Endothelial cell of umbilical vein (primary cell): ENCODE measurements at regions not wholly inside any gene's neighbourhood (a gene's known extent, or its start where the extent isn't known, plus 50 kb on each side); places are given as distances from the start of the nearest gene placed in this dataset.

ENCODE experiments used
- BruUV-seq: library from RNA; stranded (reverse); fragments of 400-500 nt; replicated peaks from 2 replicates; lab custom pipeline; 2021; lab: Mats Ljungman, UMichigan
- CTCF ChIA-PET: fragments of 300-600, 350-600 bp; sonication (Branson Sonifier 250); formaldehyde crosslinking; loops from one replicate; lab custom pipeline; 2021; ENCODE audit warnings: antibody characterized with exemption, inconsistent platforms; lab: Charles Lee
- POLR2A ChIA-PET: fragments of 300-600, 350-600 bp; sonication (Branson Sonifier 250); formaldehyde crosslinking; loops from one replicate; lab custom pipeline; 2021; ENCODE audit warnings: antibody characterized with exemption, inconsistent platforms; lab: Charles Lee
- DNase-seq: peaks from one replicate; pipeline ENCODE4 v3.0.0-alpha.2; 2011; ENCODE audit warnings: low read depth, low spot score
- FAIRE-seq: peaks from 2 replicates; lab custom pipeline; 2011; peaks lifted over from hg19 to GRCh38; lab: Jason Lieb, UNC
- H2AFZ ChIP-seq: 2 replicates; pipeline ENCODE4 v1.6.0; 2012; ENCODE audit warnings: low read depth, low read length, control low read depth, inconsistent platforms
- H3K27ac ChIP-seq: 2 replicates; pipeline ENCODE4 v1.5.1; 2011; ENCODE audit warnings: low read depth, mild to moderate bottlenecking, control low read depth, low read length, moderate library complexity; ENCODE audit not compliant: insufficient read depth
- H3K27me3 ChIP-seq, 2 experiments: 2 replicates each; pipeline versions ENCODE4 v1.6.0 to v1.6.1; 2011; ENCODE audit warnings: low read length in 2 of 2, mixed read lengths in 1 of 2; ENCODE audit not compliant: control insufficient read depth in 2 of 2, insufficient read depth in 2 of 2
- H3K36me3 ChIP-seq, 2 experiments: 2 replicates in 1 of 2; 3 replicates in 1 of 2; pipeline ENCODE4 v1.5.1; 2011; ENCODE audit warnings: low read length in 2 of 2, mild to moderate bottlenecking in 1 of 2, moderate library complexity in 1 of 2; ENCODE audit not compliant: control insufficient read depth in 2 of 2, insufficient read depth in 2 of 2; ENCODE audit errors: extremely low read depth in 1 of 2
- H3K4me1 ChIP-seq: 3 replicates; pipeline ENCODE4 v1.5.1; 2011; ENCODE audit warnings: mild to moderate bottlenecking, low read length; ENCODE audit not compliant: control insufficient read depth, insufficient read depth; ENCODE audit errors: extremely low read depth
- H3K4me2 ChIP-seq: 2 replicates; pipeline ENCODE4 v1.6.1; 2011; ENCODE audit warnings: low read length, control low read depth, mixed read lengths; ENCODE audit not compliant: insufficient read depth
- H3K4me3 ChIP-seq, 3 experiments: fragments of 200-600 bp in 1 of 3; sonication (generic), shearing (Covaris generic) in 1 of 3; replicated peaks in 1 of 3; 2 replicates each; pipeline ENCODE4 v1.5.1; 2011 to 2016; ENCODE audit warnings: control low read depth in 3 of 3, low read length in 3 of 3, mild to moderate bottlenecking in 2 of 3, inconsistent platforms in 1 of 3, low read depth in 1 of 3, moderate library complexity in 1 of 3; ENCODE audit not compliant: insufficient read depth in 1 of 3
- H3K79me2 ChIP-seq: 2 replicates; pipeline ENCODE4 v1.6.0; 2012; ENCODE audit warnings: low read length, inconsistent platforms; ENCODE audit not compliant: control insufficient read depth, insufficient read depth
- H3K9ac ChIP-seq: replicated peaks from 2 replicates; pipeline ENCODE3; 2011; ENCODE audit warnings: low read length, control low read depth; ENCODE audit not compliant: insufficient read depth; ENCODE audit errors: extremely low read depth
- H3K9me1 ChIP-seq: replicated peaks from 3 replicates; pipeline ENCODE4 v1.6.0; 2011; ENCODE audit warnings: mild to moderate bottlenecking, low read length; ENCODE audit not compliant: control insufficient read depth, insufficient read depth; ENCODE audit errors: extremely low read depth
- H3K9me3 ChIP-seq: replicated peaks from 2 replicates; pipeline ENCODE4 v1.5.1; 2012; ENCODE audit warnings: low read length, inconsistent platforms; ENCODE audit not compliant: control insufficient read depth, insufficient read depth
- H4K20me1 ChIP-seq: replicated peaks from 2 replicates; pipeline ENCODE3; 2011; ENCODE audit warnings: mild to moderate bottlenecking, low read length; ENCODE audit not compliant: control insufficient read depth, insufficient read depth; ENCODE audit errors: extremely low read depth
- EZH2 ChIP-seq: IDR thresholded peaks from 2 replicates; pipeline ENCODE4 v1.6.1; 2012; ENCODE audit warnings: borderline replicate concordance, low read depth, mild to moderate bottlenecking, moderate library complexity, low read length, inconsistent platforms; ENCODE audit not compliant: severe bottlenecking
- FOS ChIP-seq: IDR thresholded peaks from 2 replicates; pipeline ENCODE4 v1.6.1; 2011; ENCODE audit warnings: mild to moderate bottlenecking, low read length, moderate library complexity, borderline replicate concordance; ENCODE audit not compliant: insufficient read depth
- GATA2 ChIP-seq: IDR thresholded peaks from 2 replicates; pipeline ENCODE4 v1.7.0; 2011; ENCODE audit warnings: low read depth, mild to moderate bottlenecking, moderate library complexity, mixed read lengths, low read length; ENCODE audit not compliant: insufficient read length, insufficient read depth
- JUN ChIP-seq: IDR thresholded peaks from 2 replicates; pipeline ENCODE4 v1.6.1; 2011; ENCODE audit warnings: borderline replicate concordance, low read depth; ENCODE audit not compliant: insufficient read length, insufficient read depth
- MYC ChIP-seq: IDR thresholded peaks from one replicate; pipeline ENCODE4 v1.6.1; 2011; ENCODE audit warnings: mild to moderate bottlenecking, low read depth, low read length
- POLR2A ChIP-seq: IDR thresholded peaks from 2 replicates; pipeline ENCODE4 v1.6.1; 2012; ENCODE audit warnings: low read depth, mild to moderate bottlenecking, control low read depth, low read length
- POLR2AphosphoS5 ChIP-seq: IDR thresholded peaks from 2 replicates; pipeline ENCODE4 v1.6.1; 2012; ENCODE audit warnings: low read depth, mild to moderate bottlenecking, control low read depth, low read length, moderate library complexity; ENCODE audit not compliant: insufficient read depth
- dilution Hi-C: fragments of 300-500 bp; cut with MboI; formaldehyde crosslinking; loops from one replicate; pipeline ENCODE4 v1.15.0; 2019; ENCODE audit warnings: low sequenced_read_pairs; ENCODE audit not compliant: extremely low pct_ligation_motif_present
- intact Hi-C: fragments of 100-400 bp; cut with micrococcal nuclease; formaldehyde crosslinking; loops from one replicate; pipeline ENCODE4 v1.10.0; 2022
- TF ChIP-seq, protein P1 (sequence below), 2 donors: IDR thresholded peaks; 1 replicate in 1 of 2; 2 replicates in 1 of 2; pipeline ENCODE4 v1.5.1; 2011; ENCODE audit warnings: low read length in 2 of 2, mild to moderate bottlenecking in 2 of 2, moderate library complexity in 2 of 2, control low read depth in 1 of 2, inconsistent platforms in 1 of 2, low read depth in 1 of 2; ENCODE audit not compliant: insufficient read depth in 1 of 2; ENCODE audit errors: extremely low read depth in 1 of 2
- TF ChIP-seq, protein P2 (sequence below): IDR thresholded peaks from 2 replicates; pipeline ENCODE4 v1.6.1; 2011; ENCODE audit not compliant: insufficient read depth, insufficient read length

DNA sequence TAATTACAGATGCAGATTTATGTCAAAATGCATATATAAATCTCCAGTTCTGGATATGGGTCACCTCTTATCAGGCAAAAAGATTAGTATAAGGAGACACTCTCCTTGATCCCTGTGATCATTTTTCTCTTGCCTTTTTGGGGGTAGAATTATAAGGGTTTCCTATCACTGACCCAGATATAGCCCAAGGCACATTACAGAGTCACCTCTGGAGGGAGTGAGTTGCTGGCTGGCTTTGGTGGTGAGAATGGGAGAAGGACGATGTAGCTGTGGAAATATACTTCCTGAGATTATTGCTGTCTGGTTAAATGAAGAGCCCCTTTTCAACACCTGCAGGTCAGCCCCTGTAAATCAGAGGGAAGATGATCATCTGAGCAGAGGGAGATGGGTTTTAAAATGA is 418.7 kb downstream of the MTX2 start:
- ChIA-PET POLR2A (no interaction called here), CTCF (interaction anchor here (1.1 kb wide), 1 partner anchor 42 kb away, joined by 3 read pairs; no protein-coding TSS in a partner anchor)
- no peak for DNase-seq
- no peaks in the 10 kb centered on the region for H3K9me1 ChIP-seq
- H4K20me1 ChIP-seq = no peaks in the 10 kb centered on the region
- BruUV-seq = no TSS peak
- peaks cover 14 to 15% of the 10 kb centered on the region in 2 experiments for H3K27me3 ChIP-seq
- dilution Hi-C loops (no loop called here), intact Hi-C loops (no loop called here)
- H3K27ac ChIP-seq = no peak overlapping the region
- no peak for FAIRE-seq
- no peaks in the 10 kb centered on the region for H3K4me1 ChIP-seq
- no peak overlapping the region for H3K4me3 ChIP-seq
- TF ChIP-seq, protein P1, sequence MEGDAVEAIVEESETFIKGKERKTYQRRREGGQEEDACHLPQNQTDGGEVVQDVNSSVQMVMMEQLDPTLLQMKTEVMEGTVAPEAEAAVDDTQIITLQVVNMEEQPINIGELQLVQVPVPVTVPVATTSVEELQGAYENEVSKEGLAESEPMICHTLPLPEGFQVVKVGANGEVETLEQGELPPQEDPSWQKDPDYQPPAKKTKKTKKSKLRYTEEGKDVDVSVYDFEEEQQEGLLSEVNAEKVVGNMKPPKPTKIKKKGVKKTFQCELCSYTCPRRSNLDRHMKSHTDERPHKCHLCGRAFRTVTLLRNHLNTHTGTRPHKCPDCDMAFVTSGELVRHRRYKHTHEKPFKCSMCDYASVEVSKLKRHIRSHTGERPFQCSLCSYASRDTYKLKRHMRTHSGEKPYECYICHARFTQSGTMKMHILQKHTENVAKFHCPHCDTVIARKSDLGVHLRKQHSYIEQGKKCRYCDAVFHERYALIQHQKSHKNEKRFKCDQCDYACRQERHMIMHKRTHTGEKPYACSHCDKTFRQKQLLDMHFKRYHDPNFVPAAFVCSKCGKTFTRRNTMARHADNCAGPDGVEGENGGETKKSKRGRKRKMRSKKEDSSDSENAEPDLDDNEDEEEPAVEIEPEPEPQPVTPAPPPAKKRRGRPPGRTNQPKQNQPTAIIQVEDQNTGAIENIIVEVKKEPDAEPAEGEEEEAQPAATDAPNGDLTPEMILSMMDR (IDR thresholded peaks at IDR 0.05; ENCODE audit: extremely low read depth in 1 of 2, insufficient read depth in 1 of 2, low read depth in 1 of 2, low read length in 2 of 2) = no peak
- TF ChIP-seq EZH2 (no peak), GATA2 (no peak), POLR2A (no peak), JUN (no peak), POLR2AphosphoS5 (no peak), FOS (no peak), MYC (no peak)
- TF ChIP-seq, protein P2, sequence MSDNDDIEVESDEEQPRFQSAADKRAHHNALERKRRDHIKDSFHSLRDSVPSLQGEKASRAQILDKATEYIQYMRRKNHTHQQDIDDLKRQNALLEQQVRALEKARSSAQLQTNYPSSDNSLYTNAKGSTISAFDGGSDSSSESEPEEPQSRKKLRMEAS = no peak
- H2AFZ ChIP-seq = no peak overlapping the region
- H3K4me2 ChIP-seq = no peak overlapping the region
- H3K9ac ChIP-seq = no peak overlapping the region
- no peaks in the 10 kb centered on the region for H3K9me3 ChIP-seq
- no peaks in the 10 kb centered on the region for H3K79me2 ChIP-seq
- H3K36me3 ChIP-seq = no peaks in the 10 kb centered on the region
